A673 (cell line): ENCODE measurements at regions not wholly inside any gene's neighbourhood (a gene's known extent, or its start where the extent isn't known, plus 50 kb on each side); places are given as distances from the start of the nearest gene placed in this dataset.

Source experiments
- BruUV-seq: library from RNA; stranded (reverse); fragments of 400-500 nt; replicated peaks from 2 replicates; lab custom pipeline; 2021; lab: Mats Ljungman, UMichigan
- CTCF ChIA-PET: fragments of 300-600 bp; sonication (Branson Sonifier 250); formaldehyde crosslinking; loops from one replicate; lab custom pipeline; 2022; ENCODE audit warnings: antibody characterized with exemption; lab: Charles Lee
- POLR2A ChIA-PET: fragments of 300-600 bp; sonication (Branson Sonifier 250); formaldehyde crosslinking; loops from one replicate; lab custom pipeline; 2022; ENCODE audit warnings: antibody characterized with exemption; ENCODE audit not compliant: low non-redundant PET; lab: Charles Lee
- DNase-seq: peaks from one replicate; pipeline ENCODE4 v3.0.0-alpha.2; 2015; ENCODE audit warnings: low spot score
- H3K27ac ChIP-seq: fragments of 200-600 bp; sonication (generic); 2 replicates; pipeline ENCODE4 v1.5.1; 2016; ENCODE audit warnings: mixed run types, low read depth, mild to moderate bottlenecking, mixed read lengths, antibody characterized with exemption, low read length; ENCODE audit not compliant: poor library complexity, severe bottlenecking
- H3K27me3 ChIP-seq: fragments of 200-600 bp; sonication (generic); replicated peaks from 2 replicates; pipeline ENCODE4 v1.6.1; 2017; ENCODE audit warnings: mixed run types, low read depth, mild to moderate bottlenecking, mixed read lengths, antibody characterized with exemption, low read length; ENCODE audit not compliant: insufficient read depth, poor library complexity
- H3K36me3 ChIP-seq: fragments of 200-600 bp; sonication (generic); 2 replicates; pipeline ENCODE4 v1.6.1; 2016; ENCODE audit warnings: mixed run types, mild to moderate bottlenecking, mixed read lengths, antibody characterized with exemption, low read length; ENCODE audit not compliant: insufficient read depth, poor library complexity, severe bottlenecking
- H3K4me1 ChIP-seq: fragments of 200-600 bp; sonication (generic); 2 replicates; pipeline ENCODE4 v1.6.1; 2017; ENCODE audit warnings: mixed run types, mild to moderate bottlenecking, mixed read lengths, antibody characterized with exemption, low read length; ENCODE audit not compliant: insufficient read depth, poor library complexity, severe bottlenecking
- H3K4me3 ChIP-seq: fragments of 200-600 bp; sonication (generic); 2 replicates; pipeline ENCODE4 v1.5.1; 2016; ENCODE audit warnings: low read depth, mixed run types, mild to moderate bottlenecking, mixed read lengths, low read length; ENCODE audit not compliant: poor library complexity, severe bottlenecking
- H3K9me3 ChIP-seq: fragments of 200-600 bp; sonication (generic); 2 replicates; pipeline ENCODE4 v1.6.1; 2016; ENCODE audit warnings: mixed run types, low read depth, mild to moderate bottlenecking, mixed read lengths, antibody characterized with exemption, low read length; ENCODE audit not compliant: poor library complexity, severe bottlenecking
- CTCF ChIP-seq: fragments of 300-800, 200-600 bp; sonication (generic); conservative IDR thresholded peaks from 2 replicates; pipeline ENCODE4 v1.5.1; 2017; ENCODE audit warnings: low read depth, mild to moderate bottlenecking, antibody characterized with exemption, low read length, moderate library complexity, mixed read lengths
- EZH2 ChIP-seq: fragments of 200-600 bp; sonication (generic); IDR thresholded peaks from 2 replicates; pipeline ENCODE4 v1.6.1; 2017; ENCODE audit warnings: borderline replicate concordance, low read depth, mild to moderate bottlenecking, mixed read lengths, antibody characterized with exemption, low read length; ENCODE audit not compliant: poor library complexity, severe bottlenecking
- intact Hi-C: fragments of 100-400 bp; cut with micrococcal nuclease; formaldehyde crosslinking; loops from one replicate; pipeline ENCODE4 v1.10.0; 2022; ENCODE audit not compliant: unreplicated experiment

DNA sequence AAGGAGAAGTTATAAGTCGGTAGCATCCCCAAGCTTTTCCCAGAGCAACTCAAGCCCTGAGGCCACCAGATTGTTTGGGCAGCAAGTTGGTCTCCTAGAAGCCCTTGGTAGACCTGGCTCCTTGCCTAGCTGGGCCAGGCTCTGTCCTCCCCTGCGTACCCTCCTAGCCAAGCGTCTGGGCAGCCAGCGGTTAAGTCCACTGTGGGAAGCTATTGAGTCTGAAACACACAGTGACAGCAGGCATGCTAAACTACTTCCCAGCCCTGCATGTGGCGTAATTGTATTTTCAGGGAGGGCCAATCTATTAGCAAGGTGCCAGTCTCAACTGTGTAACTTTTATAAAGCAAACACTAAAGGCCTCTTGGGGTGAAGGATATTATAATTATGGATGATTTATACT, 419.1 kb upstream of the RBFOX1 start:
- Histone ChIP-seq H3K36me3 (no peaks in the 10 kb centered on the region), H3K27me3 (no peaks in the 10 kb centered on the region), H3K4me1 (no peaks in the 10 kb centered on the region), H3K27ac (no peak overlapping the region), H3K9me3 (peaks cover 8% of the 10 kb centered on the region), H3K4me3 (no peak overlapping the region)
- BruUV-seq = no TSS peak
- ChIA-PET CTCF (no interaction called here), POLR2A (no interaction called here)
- intact Hi-C loops = no loop called here
- no peak for TF ChIP-seq CTCF
- TF ChIP-seq EZH2 = no peak
- DNase-seq = no peak

- H3K4me3 ChIP-seq = no peak overlapping the region
- H3K27ac ChIP-seq = no peak overlapping the region
- H3K9me3 ChIP-seq = peaks cover 8% of the 10 kb centered on the region
- no peaks in the 10 kb centered on the region for H3K36me3 ChIP-seq
- no peaks in the 10 kb centered on the region for H3K27me3 ChIP-seq
- no peak for DNase-seq
- ChIA-PET POLR2A (no interaction called here), CTCF (no interaction called here)
- TF ChIP-seq EZH2 (no peak), CTCF (no peak)
- intact Hi-C loops = no loop called here
- no peaks in the 10 kb centered on the region for H3K4me1 ChIP-seq
- no TSS peak for BruUV-seq
Measured at GRCh38 chr16:6910301-6910700, 422.3 kb upstream of the RBFOX1 start.

DNA sequence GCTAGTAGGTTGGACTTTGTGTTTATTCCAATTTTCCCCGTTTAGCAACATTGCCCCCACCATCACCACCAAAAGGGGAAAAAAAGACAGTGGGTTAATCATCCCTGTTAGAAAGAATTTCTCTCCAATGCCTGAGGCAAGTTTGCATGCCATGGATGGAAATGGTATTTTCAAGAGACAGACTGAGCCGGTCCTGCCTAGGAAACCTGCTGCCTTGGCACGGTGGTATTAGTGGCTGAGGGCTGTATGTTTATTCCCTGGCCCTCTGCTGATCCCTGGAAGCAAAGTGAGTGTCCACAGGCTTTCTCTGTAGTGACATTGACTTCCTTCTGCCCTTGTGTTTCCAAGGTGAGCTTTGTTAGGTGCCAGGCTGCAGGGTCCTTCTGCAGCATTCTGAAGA, 427.0 kb upstream of the RBFOX1 start:
- ChIA-PET CTCF (no interaction called here), POLR2A (no interaction called here)
- Histone ChIP-seq H3K36me3 (no peaks in the 10 kb centered on the region), H3K9me3 (no peaks in the 10 kb centered on the region), H3K27me3 (no peaks in the 10 kb centered on the region), H3K27ac (no peak overlapping the region), H3K4me3 (no peak overlapping the region), H3K4me1 (no peaks in the 10 kb centered on the region)
- intact Hi-C loops = no loop called here
- no peak for TF ChIP-seq CTCF
- no peak for TF ChIP-seq EZH2
- BruUV-seq = no TSS peak
- no peak for DNase-seq
